CD14-positive monocyte (primary cell): ENCODE measurements at regions not wholly inside any gene's neighbourhood (a gene's known extent, or its start where the extent isn't known, plus 50 kb on each side); places are given as distances from the start of the nearest gene placed in this dataset.

Experiments used
- DNase-seq, 3 donors: peaks; one replicate each; pipeline ENCODE4 v3.0.0-alpha.2; 2011 to 2022
- H2AFZ ChIP-seq: 2 replicates; pipeline ENCODE4 v1.6.0; 2012; ENCODE audit warnings: mild to moderate bottlenecking, low read depth, low read length, inconsistent platforms; ENCODE audit not compliant: insufficient read depth, poor library complexity, severe bottlenecking
- H3K27ac ChIP-seq, 2 donors: 1 replicate in 1 of 2; 2 replicates in 1 of 2; pipeline ENCODE4 v1.5.1; 2012 to 2013; ENCODE audit warnings: low read length in 2 of 2, control low read depth in 1 of 2, inconsistent platforms in 1 of 2, low read depth in 1 of 2, mild to moderate bottlenecking in 1 of 2
- H3K27me3 ChIP-seq, 2 donors: one replicate each; pipeline versions ENCODE4 v1.6.0 to v1.6.1; 2011 to 2013; ENCODE audit warnings: low read length in 2 of 2; ENCODE audit not compliant: control insufficient read depth in 2 of 2, insufficient read depth in 2 of 2
- H3K36me3 ChIP-seq, 2 donors: replicated peaks in 1 of 2; 1 replicate in 1 of 2; 2 replicates in 1 of 2; pipeline versions ENCODE4 v1.5.1 to v1.6.1; 2012 to 2013; ENCODE audit warnings: low read length in 2 of 2, control low read depth in 1 of 2, inconsistent platforms in 1 of 2, mild to moderate bottlenecking in 1 of 2; ENCODE audit not compliant: insufficient read depth in 2 of 2, control insufficient read depth in 1 of 2
- H3K4me1 ChIP-seq, 2 donors: 1 replicate in 1 of 2; 2 replicates in 1 of 2; pipeline versions ENCODE4 v1.5.1 to v1.6.1; 2012 to 2013; ENCODE audit warnings: low read length in 2 of 2, control low read depth in 1 of 2, inconsistent platforms in 1 of 2, mild to moderate bottlenecking in 1 of 2, moderate library complexity in 1 of 2; ENCODE audit not compliant: insufficient read depth in 2 of 2, control insufficient read depth in 1 of 2
- H3K4me2 ChIP-seq: replicated peaks from 2 replicates; pipeline ENCODE3; 2012; ENCODE audit warnings: low read length, moderate library complexity, mild to moderate bottlenecking; ENCODE audit not compliant: poor library complexity, severe bottlenecking; ENCODE audit errors: extremely low read depth
- H3K4me3 ChIP-seq, 3 experiments: fragments of 200-600 bp in 1 of 3; sonication (generic) in 1 of 3; replicated peaks in 1 of 3; 1 replicate in 2 of 3; 2 replicates in 1 of 3; pipeline ENCODE4 v1.5.1; 2011 to 2013; ENCODE audit warnings: low read length in 3 of 3, mild to moderate bottlenecking in 3 of 3, control low read depth in 2 of 3, low read depth in 2 of 3, inconsistent platforms in 1 of 3, moderate library complexity in 1 of 3
- H3K79me2 ChIP-seq: 2 replicates; pipeline ENCODE4 v1.6.0; 2012; ENCODE audit warnings: mild to moderate bottlenecking, control low read depth, inconsistent platforms, low read length, moderate library complexity; ENCODE audit not compliant: insufficient read depth
- H3K9ac ChIP-seq: 2 replicates; pipeline ENCODE4 v1.6.0; 2017; ENCODE audit warnings: low read length, mild to moderate bottlenecking; ENCODE audit not compliant: insufficient read depth, poor library complexity, severe bottlenecking
- H3K9me3 ChIP-seq, 2 donors: replicated peaks in 1 of 2; 1 replicate in 1 of 2; 2 replicates in 1 of 2; pipeline versions ENCODE4 v1.5.1 to v1.6.1; 2012 to 2013; ENCODE audit warnings: low read length in 2 of 2, control low read depth in 1 of 2; ENCODE audit not compliant: control insufficient read depth in 1 of 2, insufficient read depth in 1 of 2
- H4K20me1 ChIP-seq: 2 replicates; pipeline ENCODE4 v1.6.0; 2012; ENCODE audit warnings: mild to moderate bottlenecking, low read length, control low read depth, moderate library complexity; ENCODE audit not compliant: insufficient read depth
- H3K27ac Mint-ChIP-seq, 7 donors: one replicate each; pipeline ENCODE4 v1.8.0; 2020; ENCODE audit warnings: mild to moderate bottlenecking in 7 of 7, mixed read lengths in 7 of 7, moderate library complexity in 6 of 7, inconsistent platforms in 2 of 7
- H3K27me3 Mint-ChIP-seq, 3 donors: one replicate each; pipeline ENCODE4 v1.8.0; 2021 to 2022; ENCODE audit warnings: low read depth in 3 of 3, mild to moderate bottlenecking in 3 of 3, mixed read lengths in 3 of 3, moderate library complexity in 3 of 3, inconsistent platforms in 1 of 3
- H3K36me3 Mint-ChIP-seq, 2 donors: one replicate each; pipeline ENCODE4 v1.8.0; 2020; ENCODE audit warnings: mixed read lengths in 2 of 2, inconsistent platforms in 1 of 2, mild to moderate bottlenecking in 1 of 2
- H3K4me1 Mint-ChIP-seq: one replicate; pipeline ENCODE4 v1.8.0; 2020; ENCODE audit warnings: mild to moderate bottlenecking, mixed read lengths
- H3K4me3 Mint-ChIP-seq, 2 donors: one replicate each; pipeline ENCODE4 v1.8.0; 2020; ENCODE audit warnings: mild to moderate bottlenecking in 2 of 2, mixed read lengths in 2 of 2, moderate library complexity in 1 of 2
- H3K9me3 Mint-ChIP-seq, 7 donors: one replicate each; pipeline ENCODE4 v1.8.0; 2020 to 2022; ENCODE audit warnings: mixed read lengths in 7 of 7, mild to moderate bottlenecking in 6 of 7, moderate library complexity in 6 of 7, inconsistent platforms in 2 of 7
- CTCF ChIP-seq: fragments of 200-600 bp; IDR thresholded peaks from one replicate; pipeline ENCODE4 v1.8.0; 2022; ENCODE audit warnings: antibody characterized with exemption, mild to moderate bottlenecking
- WGBS: methylation state at CpG from one replicate; pipeline ENCODE4 v1.1.5; 2013; ENCODE audit warnings: missing lambda C conversion rate; ENCODE audit not compliant: insufficient coverage; 5-methylcytosine and 5-hydroxymethylcytosine counted together
- intact Hi-C, 2 donors: fragments of 100-400 bp; cut with micrococcal nuclease; formaldehyde crosslinking; loops; one replicate each; pipeline versions ENCODE4 v1.15.0 to v1.15.1; 2023

GRCh38 chr7:116447436-116447835, 52.1 kb upstream of the CAV2 start:
- Histone ChIP-seq H3K9me3 (no peaks in the 10 kb centered on the region), H3K27ac (no peak overlapping the region), H3K9ac (no peak overlapping the region), H3K27me3 (no peaks in the 10 kb centered on the region), H2AFZ (no peak overlapping the region), H3K4me1 (no peaks in the 10 kb centered on the region), H3K79me2 (no peaks in the 10 kb centered on the region), H3K36me3 (no peaks in the 10 kb centered on the region), H3K4me3 (no peak overlapping the region), H4K20me1 (no peaks in the 10 kb centered on the region), H3K4me2 (no peak overlapping the region)
- intact Hi-C loops, result no loop called here
- H3K27me3 Mint-ChIP-seq, result no peaks in the 10 kb centered on the region
- TF ChIP-seq CTCF, result no peak
- H3K27ac Mint-ChIP-seq, result no peak overlapping the region
- H3K4me1 Mint-ChIP-seq, result no peaks in the 10 kb centered on the region
- no peak for DNase-seq
- H3K4me3 Mint-ChIP-seq, result no peak overlapping the region
- no peaks in the 10 kb centered on the region for H3K36me3 Mint-ChIP-seq
- no CpG with 5 or more reads among the region's 2 CpGs for WGBS
- no peaks in the 10 kb centered on the region for H3K9me3 Mint-ChIP-seq

- H3K4me3 Mint-ChIP-seq, result no peak overlapping the region
- no peak overlapping the region for H3K27ac Mint-ChIP-seq
- H3K4me1 Mint-ChIP-seq, result no peaks in the 10 kb centered on the region
- 40% methylated on average over 1 of the region's 3 CpGs for WGBS
- H3K79me2 ChIP-seq, result no peaks in the 10 kb centered on the region
- no peaks in the 10 kb centered on the region for H3K4me1 ChIP-seq
- no peak for TF ChIP-seq CTCF
- H3K27me3 Mint-ChIP-seq, result no peaks in the 10 kb centered on the region
- H3K27me3 ChIP-seq, result no peaks in the 10 kb centered on the region
- intact Hi-C loops, result no loop called here
- no peaks in the 10 kb centered on the region for H3K36me3 Mint-ChIP-seq
- H3K9me3 Mint-ChIP-seq, result no peaks in the 10 kb centered on the region
- H3K9ac ChIP-seq, result no peak overlapping the region
- H4K20me1 ChIP-seq, result no peaks in the 10 kb centered on the region
- no peak overlapping the region for H2AFZ ChIP-seq
- no peaks in the 10 kb centered on the region for H3K9me3 ChIP-seq
- DNase-seq, result no peak
- H3K4me2 ChIP-seq, result no peak overlapping the region
- no peaks in the 10 kb centered on the region for H3K36me3 ChIP-seq
- no peak overlapping the region for H3K4me3 ChIP-seq
- H3K27ac ChIP-seq, result no peak overlapping the region
Measured at GRCh38 chr7:116447966-116448839, 51.3 kb upstream of the CAV2 start.
